Ureter (tissue), 1 donor: ENCODE measurements at regions not wholly inside any gene's neighbourhood (a gene's known extent, or its start where the extent isn't known, plus 50 kb on each side); places are given as distances from the start of the nearest gene placed in this dataset.

Source experiments
- DNase-seq: peaks from one replicate; pipeline ENCODE4 v3.0.0-alpha.2; 2020; ENCODE audit warnings: low spot score
- donor health status: DM: yes; HTN: yes; CAD: no.

DNA sequence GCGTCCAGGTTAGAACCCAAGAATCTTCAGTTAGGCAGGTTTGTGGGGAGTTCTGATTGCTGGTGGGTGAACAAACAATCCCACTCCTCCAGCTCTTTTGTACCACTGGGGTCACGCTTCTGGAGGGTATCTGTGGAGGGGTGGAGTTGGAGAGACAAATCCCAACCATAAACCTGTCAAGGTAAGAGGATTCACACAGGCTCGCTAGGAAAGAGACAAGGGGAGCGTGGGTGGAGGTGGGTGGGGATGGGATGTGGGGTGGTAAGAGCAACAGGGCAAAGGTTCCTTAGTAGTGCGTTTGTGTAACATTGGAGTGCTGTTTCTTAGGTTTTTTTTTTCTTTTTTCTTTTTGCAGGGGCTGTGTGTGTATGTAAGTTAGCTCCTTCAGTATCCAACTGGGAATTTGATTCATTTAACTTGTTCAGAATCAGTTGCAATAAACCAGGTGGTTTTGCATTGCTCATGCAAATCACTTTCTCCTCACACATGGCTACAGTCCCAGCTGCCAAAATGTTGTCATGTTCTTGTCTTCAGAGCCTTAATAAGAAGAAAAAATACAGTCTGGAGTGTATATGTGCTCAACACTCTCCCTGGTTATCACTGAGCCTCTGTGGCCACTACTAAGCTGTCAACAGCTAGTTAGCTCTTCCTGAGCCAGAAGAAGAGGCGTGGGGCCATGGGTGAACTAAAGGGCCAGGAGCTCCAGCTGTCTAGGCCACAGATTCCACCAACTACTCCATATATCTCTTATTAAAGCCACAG, 164.0 kb upstream of the RAD23B start:
- DNase-seq, result no peak

DNA sequence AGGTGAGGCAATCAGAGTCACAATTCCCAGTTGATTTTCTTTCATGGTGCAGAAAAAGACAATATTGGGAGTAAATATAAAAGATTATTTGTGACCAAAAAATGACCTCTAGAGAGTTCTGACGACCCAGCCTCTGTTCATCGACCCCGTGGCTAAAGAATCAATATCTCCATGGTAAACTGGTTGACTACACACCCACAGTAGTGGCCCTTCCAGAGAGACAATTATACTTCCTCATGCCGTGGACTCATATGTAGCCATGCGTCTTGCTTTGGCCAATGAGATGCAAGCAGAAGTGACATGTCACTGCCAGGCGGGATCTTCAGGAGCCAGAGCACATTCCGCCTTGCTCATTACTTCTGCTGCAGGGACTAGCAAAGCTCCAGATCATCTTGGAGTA, 163.3 kb upstream of the RAD23B start:
- DNase-seq, result no peak

DNA sequence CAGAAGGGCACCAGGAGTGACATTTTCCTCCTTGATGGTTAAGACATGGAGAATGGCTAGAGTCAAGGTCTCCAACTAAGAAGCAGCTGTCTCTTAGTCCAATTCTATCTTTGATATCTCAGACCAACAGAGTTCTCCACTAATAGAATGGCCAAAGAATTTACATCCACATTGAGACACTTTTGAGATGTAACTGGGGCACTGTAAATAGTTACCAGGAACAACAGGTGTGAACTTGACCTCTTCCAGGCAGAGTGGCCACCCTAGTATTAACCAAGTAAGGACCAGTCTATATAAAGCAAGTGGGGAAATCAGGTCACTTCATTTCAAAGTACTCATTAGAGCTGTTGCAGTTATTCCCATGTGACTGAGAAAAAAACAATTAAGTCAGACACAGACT, 159.7 kb upstream of the RAD23B start:
- DNase-seq, result no peak

DNA sequence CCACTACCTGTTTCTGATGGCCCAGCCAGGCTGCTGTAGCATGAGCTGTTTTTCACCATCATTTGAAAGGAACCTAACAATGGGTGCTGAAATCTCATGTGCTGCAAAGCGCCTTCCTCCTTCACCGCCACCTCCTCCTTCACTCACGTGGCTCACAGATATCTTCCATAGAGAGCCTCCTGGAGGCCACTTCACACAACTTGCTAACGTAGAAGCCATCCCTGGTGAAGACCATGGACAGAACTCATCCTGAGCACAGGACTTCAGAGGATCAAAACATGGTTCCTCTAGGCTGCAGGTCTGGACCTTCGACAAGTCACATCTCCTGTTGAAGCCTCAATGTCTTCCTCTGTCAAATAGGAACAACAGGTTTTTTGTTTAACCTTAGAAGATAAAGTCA, 155.5 kb upstream of the RAD23B start:
- DNase-seq, result no peak

DNA sequence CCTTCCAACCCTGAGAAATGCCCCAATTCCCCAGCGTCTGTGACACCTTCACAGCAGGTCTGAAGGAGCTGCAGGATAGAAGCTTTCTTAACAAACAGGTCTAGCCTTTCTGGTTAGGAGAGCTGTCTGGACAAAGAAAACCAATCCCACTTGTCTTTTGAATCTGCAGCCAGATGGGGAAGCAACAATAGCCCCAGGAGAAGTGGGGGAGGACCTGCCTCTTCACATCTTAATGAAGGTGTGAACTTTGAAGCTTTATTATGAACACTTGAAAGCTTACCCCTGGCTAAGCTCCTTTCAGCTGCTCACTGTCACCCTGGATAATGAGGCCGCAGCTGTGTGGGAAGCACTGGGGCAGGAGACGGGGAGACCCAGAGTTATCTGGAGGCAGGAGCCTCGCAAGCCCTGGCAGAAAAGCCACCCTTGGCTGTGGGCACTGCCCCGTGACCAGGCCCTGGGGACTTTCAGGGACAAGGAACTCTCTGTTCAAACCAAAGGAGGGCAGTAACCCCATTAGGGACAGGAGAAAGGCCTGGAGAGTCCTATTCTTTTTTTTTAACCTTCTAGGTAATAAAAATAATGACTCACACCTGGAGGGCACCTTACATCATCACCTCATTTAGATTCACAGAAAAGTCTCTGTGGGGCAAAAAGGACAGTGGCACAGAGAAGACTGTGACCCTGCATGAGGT, 151.8 kb upstream of the RAD23B start:
- DNase-seq, result no peak

DNA sequence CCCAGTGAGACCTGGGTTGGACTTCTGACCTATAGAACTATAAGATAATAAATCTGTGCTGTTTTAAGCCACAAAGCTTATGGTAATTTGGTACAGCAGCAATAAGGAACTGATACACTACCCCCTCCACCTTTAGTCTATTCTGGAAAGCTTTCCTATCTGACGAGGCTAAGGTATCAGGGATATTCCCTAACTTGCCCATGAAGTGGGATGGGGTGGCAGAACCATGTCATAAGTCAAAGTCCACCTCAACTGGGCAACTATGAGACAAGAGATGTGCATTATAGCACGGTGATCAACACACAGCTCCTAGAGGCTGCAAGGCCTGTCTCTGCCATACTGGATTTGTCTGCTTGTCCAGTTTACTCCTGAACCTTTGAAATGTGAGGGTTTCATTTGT, 146.8 kb upstream of the RAD23B start:
- DNase-seq, result no peak

DNA sequence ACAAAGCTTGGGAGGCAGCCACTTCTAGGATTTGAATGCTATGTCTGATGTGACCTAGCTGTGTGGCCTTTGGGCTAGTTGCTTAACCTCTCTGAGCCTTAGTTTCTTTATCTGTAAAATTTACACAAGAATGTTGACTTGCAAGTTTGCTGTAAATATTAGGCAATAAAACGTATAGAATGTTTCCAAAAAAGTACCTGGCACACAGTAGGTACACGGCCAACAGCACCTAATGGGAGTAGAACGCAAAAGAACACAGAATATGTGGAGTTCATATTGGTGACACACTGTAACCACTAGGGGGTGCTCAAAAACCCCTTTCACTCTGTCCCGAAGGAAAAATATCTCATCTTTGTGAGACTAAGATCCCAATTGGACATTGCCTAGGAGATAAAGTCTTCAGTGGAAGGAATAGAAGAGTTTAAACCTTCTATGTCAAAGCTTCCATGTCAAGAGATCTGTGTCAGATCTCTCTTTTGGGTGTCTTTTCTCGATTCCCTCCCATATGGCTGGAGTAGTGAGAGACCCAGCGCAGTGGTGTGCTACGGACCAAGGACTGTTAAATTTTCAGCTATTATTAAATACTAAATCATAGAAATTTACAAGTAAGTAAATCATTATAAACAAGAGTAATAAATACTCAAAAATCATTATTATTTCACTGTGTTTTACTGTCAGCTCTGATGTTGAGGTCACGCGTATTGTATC, 145.4 kb upstream of the RAD23B start:
- DNase-seq, result no peak

DNA sequence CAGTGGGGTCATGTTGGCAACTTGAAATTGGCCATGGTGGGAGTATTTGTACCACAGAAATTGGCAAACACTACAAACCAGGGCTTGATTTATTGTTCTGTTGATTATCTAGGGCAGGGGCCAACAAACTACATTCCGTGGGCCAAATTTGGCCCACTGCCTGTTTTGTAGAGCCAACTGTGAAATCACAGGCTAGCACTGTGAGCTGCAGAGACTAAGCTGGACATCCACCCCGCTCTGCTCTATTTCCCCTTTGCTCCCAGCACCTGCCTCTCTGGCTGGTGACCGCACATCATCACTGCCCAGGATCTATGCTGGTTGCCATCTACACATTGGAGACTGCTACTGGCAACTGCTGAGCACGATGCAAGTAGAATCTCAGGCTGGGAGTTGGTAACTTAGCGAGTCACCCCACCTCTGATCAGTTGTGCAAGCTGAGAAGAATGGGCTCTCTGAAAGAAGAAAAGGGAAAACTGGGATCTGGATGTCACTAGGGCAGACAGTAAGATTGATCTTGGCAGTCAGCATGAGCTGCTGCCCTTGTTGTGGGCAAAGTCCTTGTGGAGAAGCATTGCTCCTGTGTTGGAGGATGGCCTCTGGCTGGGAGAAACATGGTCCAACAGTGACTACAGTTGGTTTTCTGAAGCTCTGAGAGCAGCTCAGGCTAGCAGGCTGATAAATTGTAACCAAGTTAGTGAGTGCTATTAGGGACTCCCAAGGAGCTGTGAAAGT, 144.7 kb upstream of the RAD23B start:
- no peak for DNase-seq

DNA sequence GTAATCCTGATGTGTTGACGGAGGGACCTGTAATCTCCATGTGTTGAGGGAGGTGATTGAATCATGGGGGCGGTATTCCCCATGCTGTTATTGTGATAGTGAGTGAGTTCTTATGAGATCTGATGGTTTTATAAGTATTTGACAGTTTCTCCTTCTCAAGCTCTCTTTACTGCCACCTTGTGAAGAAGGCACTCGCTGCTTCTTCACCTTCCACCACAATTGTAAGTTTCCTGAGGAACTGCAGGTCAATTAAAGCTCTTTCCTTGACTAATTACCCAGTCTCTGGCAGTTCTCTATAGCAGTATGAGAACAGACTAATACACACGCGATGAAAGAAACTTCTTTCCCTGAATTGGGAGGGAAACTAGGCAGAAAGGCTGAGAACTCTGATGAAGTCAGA, 141.1 kb upstream of the RAD23B start:
- no peak for DNase-seq

DNA sequence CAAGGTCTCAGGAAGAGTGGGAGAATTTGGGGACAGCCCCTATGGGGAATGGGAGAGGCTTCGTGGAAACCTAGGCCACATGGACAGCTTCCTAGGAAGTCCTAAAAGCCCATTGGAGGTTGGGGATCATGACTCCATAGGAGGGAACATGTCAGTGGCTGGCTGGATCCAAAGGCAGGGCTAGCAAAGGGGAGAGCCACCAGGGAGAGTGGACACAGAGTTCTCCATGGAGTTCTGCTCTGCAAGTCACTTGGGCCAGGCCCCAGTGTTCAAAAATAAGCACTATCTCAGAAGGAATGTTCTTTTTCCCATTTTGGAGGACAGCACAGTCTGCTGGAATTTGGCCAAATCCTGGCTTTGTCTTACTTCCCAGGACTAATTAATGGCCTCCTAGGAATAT, 140.6 kb upstream of the RAD23B start:
- DNase-seq, result no peak

DNA sequence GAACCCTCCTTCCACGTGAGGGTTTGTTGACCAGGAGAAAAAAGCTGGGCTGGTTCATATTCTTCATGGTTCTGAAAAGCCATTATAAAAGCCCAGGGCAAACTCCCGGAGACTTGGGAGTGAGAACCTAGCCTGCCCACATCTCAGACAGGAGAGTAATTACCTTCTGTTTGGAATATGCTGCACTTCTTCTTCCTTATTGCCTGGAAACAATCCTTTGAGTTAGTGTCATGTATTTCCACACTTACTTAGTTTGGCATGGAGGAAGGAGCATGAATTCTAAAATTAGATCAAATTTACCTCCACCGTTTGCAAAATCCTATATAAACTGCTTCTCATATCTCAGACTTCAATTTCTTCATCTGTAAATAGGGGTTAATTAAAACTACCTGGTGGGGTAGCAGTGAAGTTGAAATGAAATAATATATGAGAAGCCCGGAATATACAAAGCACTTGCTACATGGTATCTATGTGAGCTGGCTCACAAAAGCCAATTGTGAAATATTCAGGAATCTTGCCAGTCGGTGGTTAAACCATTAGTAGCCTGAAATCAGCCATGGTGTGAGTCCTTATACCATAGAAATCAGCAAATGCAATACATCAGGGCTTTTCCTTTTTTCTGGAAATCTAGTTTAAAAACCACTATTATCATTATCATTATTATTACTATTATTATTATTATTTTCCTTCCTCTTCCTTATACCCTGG, 140.0 kb upstream of the RAD23B start:
- DNase-seq, result no peak

DNA sequence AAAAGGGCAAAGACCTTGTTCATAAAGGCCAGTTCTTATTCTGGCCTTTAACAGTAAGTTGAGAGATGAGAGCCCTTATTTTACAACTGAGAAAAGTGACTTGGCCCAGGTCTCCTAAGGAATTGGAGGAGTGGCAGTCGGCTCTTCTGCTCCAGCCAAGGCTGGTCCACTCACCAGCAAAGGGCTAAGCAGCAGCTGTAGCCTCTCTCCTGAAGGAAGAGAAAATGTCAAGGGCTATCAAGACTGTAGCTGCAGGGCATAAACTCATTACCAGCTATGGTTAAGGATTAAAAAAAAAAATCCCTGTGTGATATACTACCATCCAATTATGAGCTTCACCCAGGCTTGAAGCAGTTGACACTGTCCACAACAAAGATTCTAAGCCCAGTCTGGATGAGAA, 138.6 kb upstream of the RAD23B start:
- DNase-seq, result no peak

DNA sequence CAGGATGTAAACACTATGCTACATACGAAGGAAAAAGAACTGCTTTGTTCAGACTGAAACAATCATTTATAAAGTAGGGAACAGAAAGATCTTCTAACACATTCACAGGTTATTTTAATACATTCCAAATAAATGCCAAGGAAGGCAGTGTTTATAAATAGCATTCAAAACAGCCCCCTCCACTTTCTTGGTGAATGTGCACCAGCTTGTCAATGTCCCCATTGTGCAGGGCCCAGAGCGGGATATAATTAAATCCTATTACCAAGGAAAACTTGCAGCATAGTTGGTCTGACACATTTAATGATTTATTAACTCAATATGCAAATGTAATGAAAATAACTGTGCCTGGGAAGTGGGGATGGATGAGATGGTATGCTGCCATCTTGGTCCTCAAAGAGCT, 135.9 kb upstream of the RAD23B start:
- DNase-seq, result no peak

DNA sequence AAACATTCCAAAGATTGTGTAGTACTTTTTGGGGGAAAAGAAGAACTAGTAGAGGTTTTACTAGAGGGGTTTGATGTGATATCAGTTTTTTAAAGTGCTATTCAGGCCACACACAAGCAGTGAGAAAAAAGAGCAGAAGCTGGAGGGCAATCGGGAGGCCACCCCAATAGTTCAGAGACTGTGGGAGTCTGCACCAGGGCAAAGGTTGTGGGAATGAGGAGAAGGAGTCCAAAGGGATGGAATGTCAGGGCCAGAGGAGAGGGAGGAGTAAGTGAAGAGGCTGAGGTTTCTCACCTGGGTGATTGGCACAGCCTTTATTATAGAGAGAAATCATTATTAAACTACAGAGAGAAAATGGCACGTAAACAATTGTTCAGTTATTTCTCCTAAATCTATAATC, 134.9 kb upstream of the RAD23B start:
- no peak for DNase-seq

DNA sequence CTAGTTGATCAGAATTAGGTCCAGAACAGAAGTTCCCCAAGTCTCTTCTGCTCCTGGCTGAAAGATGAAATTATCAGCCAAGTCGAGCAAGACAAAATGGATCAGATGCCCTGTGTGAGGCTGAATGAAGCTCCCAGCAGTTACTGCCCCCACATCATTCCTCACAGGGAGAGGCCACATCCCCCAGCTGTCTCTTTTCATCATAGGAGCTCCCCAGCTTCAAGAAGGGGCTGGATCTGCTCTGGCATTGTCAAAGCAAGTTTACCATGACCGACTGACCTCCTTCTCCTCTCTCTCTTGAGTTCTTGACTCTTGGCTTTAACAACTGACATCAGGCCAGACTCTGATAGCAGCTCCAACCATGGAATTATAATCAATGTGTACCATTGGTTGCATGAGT, 133.3 kb upstream of the RAD23B start:
- DNase-seq, result no peak

DNA sequence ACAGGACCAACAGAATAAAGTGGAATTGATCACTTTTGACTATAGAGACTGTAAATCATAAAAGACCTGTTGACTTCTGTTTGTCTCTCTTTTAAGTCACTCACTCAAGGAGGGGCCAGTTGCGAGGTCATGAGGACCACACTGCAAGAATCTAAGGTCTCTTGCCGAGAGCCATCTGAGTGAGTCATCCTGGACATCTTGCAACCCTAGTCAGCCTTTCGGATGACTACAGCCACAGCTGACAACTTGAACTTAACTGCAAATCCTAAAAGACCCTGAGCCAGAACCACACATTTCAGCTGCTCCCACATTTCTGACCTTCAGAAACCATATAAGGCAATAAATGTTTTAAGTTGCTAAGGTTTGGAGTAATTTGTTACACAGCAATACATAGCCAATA, 129.7 kb upstream of the RAD23B start:
- DNase-seq, result no peak

DNA sequence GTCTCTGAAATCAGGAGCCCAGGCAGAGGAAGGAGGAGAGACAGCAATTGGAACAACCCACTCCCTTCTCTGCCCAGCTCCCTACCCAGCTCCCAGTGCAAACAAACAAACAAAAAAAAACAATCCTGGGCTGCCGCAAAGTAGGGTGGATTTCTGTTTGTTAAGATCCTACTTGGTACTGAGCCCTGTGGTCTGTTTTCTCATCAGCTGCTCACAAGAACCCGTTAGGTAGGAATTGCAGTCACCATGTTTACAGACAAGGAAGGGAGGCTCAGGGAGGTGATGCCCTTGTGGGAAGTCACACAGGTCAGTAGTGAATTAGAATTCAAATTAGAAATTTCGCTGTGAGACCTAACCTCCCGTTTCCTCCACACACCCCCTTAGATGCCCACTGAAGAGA, 128.8 kb upstream of the RAD23B start:
- DNase-seq, result no peak

DNA sequence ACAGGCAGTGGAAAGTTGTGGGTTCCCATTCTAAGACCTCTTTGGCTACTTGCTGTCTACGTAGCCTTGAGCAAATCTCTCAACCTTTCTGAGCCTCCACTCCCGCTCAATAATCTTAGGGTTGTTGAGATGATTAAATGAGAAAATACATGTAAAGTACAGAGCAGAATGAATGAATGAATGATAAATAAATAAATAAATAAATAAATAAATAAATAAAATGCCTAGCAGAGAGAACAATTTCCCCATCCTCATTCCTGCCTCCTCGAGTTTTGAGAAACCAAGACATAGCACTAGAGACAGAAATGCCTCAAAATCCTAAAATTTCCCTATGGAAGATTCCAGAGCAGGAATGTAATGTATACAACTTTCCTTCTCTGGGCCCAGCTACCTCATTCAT, 128.3 kb upstream of the RAD23B start:
- DNase-seq, result no peak

DNA sequence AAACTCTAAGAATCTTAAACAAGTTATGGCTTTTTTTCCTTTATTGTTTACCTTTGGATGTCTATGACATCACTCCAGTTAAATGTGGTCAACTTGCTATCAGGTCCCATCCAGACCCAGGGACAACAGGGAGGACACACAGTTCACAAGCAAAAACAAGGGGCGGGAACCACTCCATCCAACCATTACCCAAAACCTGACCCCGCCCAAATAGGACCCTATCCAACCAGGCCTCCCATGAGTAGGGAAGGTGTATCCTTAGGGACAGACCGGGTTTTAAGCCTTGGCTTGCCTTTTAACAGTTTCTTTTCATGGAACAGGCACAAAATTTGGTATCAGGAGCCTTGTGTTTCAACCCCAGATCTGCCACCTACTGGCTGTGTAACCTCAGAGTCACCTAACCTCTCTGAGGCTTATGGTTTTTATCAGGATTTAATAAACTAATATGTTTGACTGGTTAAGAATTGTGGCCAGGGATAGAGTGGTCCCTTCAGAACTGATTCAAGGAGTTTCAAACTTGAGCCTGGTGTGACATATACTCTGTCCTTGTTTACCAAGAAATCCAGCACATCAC, 127.7 kb upstream of the RAD23B start:
- DNase-seq, result no peak

DNA sequence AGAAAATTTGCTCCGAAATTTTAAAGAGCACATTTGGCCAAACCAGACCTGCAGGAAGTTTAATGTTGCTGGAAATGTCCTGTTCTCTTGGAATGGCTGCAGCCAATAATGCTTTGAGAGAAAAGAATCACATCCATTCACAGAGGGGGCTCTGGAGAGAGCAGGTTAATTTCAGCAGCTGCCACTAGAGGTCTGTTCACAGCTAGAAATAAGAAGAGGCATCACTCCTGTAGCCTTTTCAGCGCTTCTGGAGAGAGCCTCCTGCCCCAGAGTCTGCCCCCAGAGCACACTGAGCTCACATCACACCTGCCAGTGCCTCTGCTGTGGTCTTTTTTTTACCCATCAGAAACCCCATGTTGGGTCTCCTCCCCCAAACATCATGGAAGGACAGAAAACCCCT, 124.8 kb upstream of the RAD23B start:
- no peak for DNase-seq

DNA sequence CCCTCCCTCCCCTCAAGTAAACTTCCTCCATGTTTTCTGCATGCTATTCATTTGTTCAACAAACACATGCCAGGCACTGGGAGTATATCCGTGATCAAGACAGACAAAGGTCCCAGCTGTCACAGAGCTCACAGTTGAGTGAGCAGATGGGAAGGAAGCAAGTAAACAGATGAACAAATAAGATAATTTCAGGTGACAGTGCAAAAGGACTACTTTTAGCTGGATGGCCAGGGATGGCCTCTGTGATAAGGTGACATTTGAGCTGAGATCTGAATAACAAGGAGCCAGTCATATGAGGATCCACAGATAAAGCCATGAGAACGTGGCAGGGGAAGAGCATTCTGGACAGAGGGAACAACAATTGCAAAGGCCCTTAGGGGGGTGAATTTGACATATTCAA, 121.7 kb upstream of the RAD23B start:
- DNase-seq, result peak; percentile 9
